Upper lobe of left lung (tissue), 4 donors: ENCODE measurements at regions not wholly inside any gene's neighbourhood (a gene's known extent, or its start where the extent isn't known, plus 50 kb on each side); places are given as distances from the start of the nearest gene placed in this dataset.

Experiments used
- POLR2A ChIP-seq, 4 donors: fragments of 450-650 bp; IDR thresholded peaks; one replicate each; pipeline ENCODE4 v1.5.1; 2016 to 2017; ENCODE audit warnings: antibody characterized with exemption in 4 of 4, mild to moderate bottlenecking in 2 of 4
- POLR2AphosphoS5 ChIP-seq, 2 donors: sonication (generic); formaldehyde crosslinking; IDR thresholded peaks; one replicate each; pipeline ENCODE4 v1.5.1; 2017; ENCODE audit warnings: antibody characterized with exemption in 2 of 2
- TF ChIP-seq, protein P1 (sequence below), 6 experiments: fragments of 450-650 bp in 4 of 6; fragments of 200-600 bp in 2 of 6; sonication (generic) in 2 of 6; IDR thresholded peaks; one replicate each; pipeline ENCODE4 v1.5.1; 2016 to 2019; ENCODE audit warnings: antibody characterized with exemption in 6 of 6

- TF ChIP-seq, protein P1, sequence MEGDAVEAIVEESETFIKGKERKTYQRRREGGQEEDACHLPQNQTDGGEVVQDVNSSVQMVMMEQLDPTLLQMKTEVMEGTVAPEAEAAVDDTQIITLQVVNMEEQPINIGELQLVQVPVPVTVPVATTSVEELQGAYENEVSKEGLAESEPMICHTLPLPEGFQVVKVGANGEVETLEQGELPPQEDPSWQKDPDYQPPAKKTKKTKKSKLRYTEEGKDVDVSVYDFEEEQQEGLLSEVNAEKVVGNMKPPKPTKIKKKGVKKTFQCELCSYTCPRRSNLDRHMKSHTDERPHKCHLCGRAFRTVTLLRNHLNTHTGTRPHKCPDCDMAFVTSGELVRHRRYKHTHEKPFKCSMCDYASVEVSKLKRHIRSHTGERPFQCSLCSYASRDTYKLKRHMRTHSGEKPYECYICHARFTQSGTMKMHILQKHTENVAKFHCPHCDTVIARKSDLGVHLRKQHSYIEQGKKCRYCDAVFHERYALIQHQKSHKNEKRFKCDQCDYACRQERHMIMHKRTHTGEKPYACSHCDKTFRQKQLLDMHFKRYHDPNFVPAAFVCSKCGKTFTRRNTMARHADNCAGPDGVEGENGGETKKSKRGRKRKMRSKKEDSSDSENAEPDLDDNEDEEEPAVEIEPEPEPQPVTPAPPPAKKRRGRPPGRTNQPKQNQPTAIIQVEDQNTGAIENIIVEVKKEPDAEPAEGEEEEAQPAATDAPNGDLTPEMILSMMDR (IDR thresholded peaks at IDR 0.05): no peak
- TF ChIP-seq POLR2AphosphoS5 (IDR thresholded peaks at IDR 0.05): no peak
- TF ChIP-seq POLR2A (IDR thresholded peaks at IDR 0.05): no peak
These were observed 207.7 kb upstream of the PRR16 start for GRCh38 chr5:120256376-120256775.
